Gastrocnemius medialis (tissue), 4 donors: ENCODE measurements at regions not wholly inside any gene's neighbourhood (a gene's known extent, or its start where the extent isn't known, plus 50 kb on each side); places are given as distances from the start of the nearest gene placed in this dataset.

Experiments
- POLR2A ChIP-seq, 2 donors: fragments of 450-650 bp; IDR thresholded peaks; one replicate each; pipeline ENCODE4 v1.6.1; 2017; ENCODE audit warnings: antibody characterized with exemption in 2 of 2, mild to moderate bottlenecking in 2 of 2, moderate library complexity in 2 of 2
- TF ChIP-seq, protein P1 (sequence below), 5 experiments: fragments of 450-650 bp in 3 of 5; fragments of 200-600 bp in 2 of 5; sonication (generic) in 2 of 5; IDR thresholded peaks in 4 of 5; conservative IDR thresholded peaks in 1 of 5; 1 replicate in 4 of 5; 2 replicates in 1 of 5; pipeline ENCODE4 v1.5.1; 2016 to 2019; ENCODE audit warnings: antibody characterized with exemption in 5 of 5, mild to moderate bottlenecking in 3 of 5, moderate library complexity in 3 of 5

DNA sequence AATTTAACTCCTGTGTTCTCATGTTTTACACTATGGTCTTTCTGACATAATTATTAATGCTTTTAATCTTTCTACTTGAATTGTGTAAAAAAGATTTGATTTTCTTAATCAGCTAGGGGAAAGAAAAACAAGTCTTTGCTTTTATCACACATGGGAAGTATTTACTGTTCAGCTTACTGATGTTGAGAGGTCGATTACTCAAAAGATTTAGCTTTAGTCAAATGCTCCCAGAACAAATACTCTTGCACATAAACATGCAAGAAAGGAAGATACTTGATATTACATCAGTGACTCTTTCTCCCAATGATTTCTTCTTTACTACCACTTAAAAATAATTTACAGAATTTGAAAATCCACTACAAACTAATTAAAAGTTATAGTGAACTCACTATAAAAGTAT lies 198.3 kb upstream of the FAT4 start:
- TF ChIP-seq, protein P1, sequence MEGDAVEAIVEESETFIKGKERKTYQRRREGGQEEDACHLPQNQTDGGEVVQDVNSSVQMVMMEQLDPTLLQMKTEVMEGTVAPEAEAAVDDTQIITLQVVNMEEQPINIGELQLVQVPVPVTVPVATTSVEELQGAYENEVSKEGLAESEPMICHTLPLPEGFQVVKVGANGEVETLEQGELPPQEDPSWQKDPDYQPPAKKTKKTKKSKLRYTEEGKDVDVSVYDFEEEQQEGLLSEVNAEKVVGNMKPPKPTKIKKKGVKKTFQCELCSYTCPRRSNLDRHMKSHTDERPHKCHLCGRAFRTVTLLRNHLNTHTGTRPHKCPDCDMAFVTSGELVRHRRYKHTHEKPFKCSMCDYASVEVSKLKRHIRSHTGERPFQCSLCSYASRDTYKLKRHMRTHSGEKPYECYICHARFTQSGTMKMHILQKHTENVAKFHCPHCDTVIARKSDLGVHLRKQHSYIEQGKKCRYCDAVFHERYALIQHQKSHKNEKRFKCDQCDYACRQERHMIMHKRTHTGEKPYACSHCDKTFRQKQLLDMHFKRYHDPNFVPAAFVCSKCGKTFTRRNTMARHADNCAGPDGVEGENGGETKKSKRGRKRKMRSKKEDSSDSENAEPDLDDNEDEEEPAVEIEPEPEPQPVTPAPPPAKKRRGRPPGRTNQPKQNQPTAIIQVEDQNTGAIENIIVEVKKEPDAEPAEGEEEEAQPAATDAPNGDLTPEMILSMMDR (IDR thresholded peaks at IDR 0.05 in 4 of 5, conservative IDR thresholded peaks at IDR 0.05 in 1 of 5) = no peak
- TF ChIP-seq POLR2A (IDR thresholded peaks at IDR 0.05) = no peak
